IMR-90 (cell line): ENCODE measurements at regions not wholly inside any gene's neighbourhood (a gene's known extent, or its start where the extent isn't known, plus 50 kb on each side); places are given as distances from the start of the nearest gene placed in this dataset.
A peak's percentile ranks its signal among the peaks of the same experiment; 100 is the strongest.

ENCODE experiments used
- ATAC-seq: fragments of 200-7000 bp; cut with Tn5 transposase; 2 replicates; pipeline ENCODE4 v1.9.1; 2020; ENCODE audit warnings: low read depth, mild to moderate bottlenecking, moderate library complexity
- BruUV-seq: library from RNA; stranded (reverse); fragments of 400-500 nt; replicated peaks from 2 replicates; lab custom pipeline; 2021; lab: Mats Ljungman, UMichigan
- CTCF ChIA-PET: fragments of 300-600 bp; formaldehyde crosslinking; extraction: SDS; loops from one replicate; lab custom pipeline; 2021; ENCODE audit warnings: antibody characterized with exemption; lab: Yijun Ruan, JAX
- POLR2A ChIA-PET: fragments of 300-600 bp; sonication (Branson Sonifier 250); formaldehyde crosslinking; loops from one replicate; lab custom pipeline; 2022; ENCODE audit warnings: antibody characterized with exemption; ENCODE audit not compliant: unreplicated experiment; lab: Charles Lee
- DNase-seq: peaks from one replicate; pipeline ENCODE4 v3.0.0; 2013
- H2AFZ ChIP-seq: replicated peaks from 2 replicates; pipeline ENCODE3; 2013; ENCODE audit warnings: low read length, mild to moderate bottlenecking; ENCODE audit not compliant: poor library complexity
- H2AK5ac ChIP-seq: 2 replicates; pipeline ENCODE4 v1.6.1; 2013; ENCODE audit warnings: low read depth, low read length, inconsistent platforms
- H2AK9ac ChIP-seq: replicated peaks from 2 replicates; pipeline ENCODE3; 2013; ENCODE audit warnings: mild to moderate bottlenecking, low read depth, low read length, moderate library complexity; ENCODE audit not compliant: poor library complexity
- H2BK120ac ChIP-seq: 2 replicates; pipeline ENCODE4 v1.6.1; 2013; ENCODE audit warnings: low read depth, low read length, inconsistent platforms
- H2BK15ac ChIP-seq: 3 replicates; pipeline ENCODE4 v1.6.1; 2013; ENCODE audit warnings: low read depth, low read length, inconsistent platforms
- H2BK20ac ChIP-seq: 2 replicates; pipeline ENCODE4 v1.6.1; 2013; ENCODE audit warnings: low read depth, mild to moderate bottlenecking, inconsistent platforms, low read length, moderate library complexity
- H2BK5ac ChIP-seq: 2 replicates; pipeline ENCODE4 v1.6.1; 2013; ENCODE audit warnings: mild to moderate bottlenecking, low read depth, low read length, inconsistent platforms; ENCODE audit not compliant: poor library complexity, severe bottlenecking
- H3K14ac ChIP-seq: replicated peaks from 2 replicates; pipeline ENCODE4 v1.6.1; 2013; ENCODE audit warnings: low read depth, low read length, inconsistent platforms
- H3K18ac ChIP-seq: 2 replicates; pipeline ENCODE4 v1.6.1; 2013; ENCODE audit warnings: low read depth, low read length, control low read depth
- H3K23ac ChIP-seq: 2 replicates; pipeline ENCODE4 v1.6.1; 2013; ENCODE audit warnings: low read depth, low read length, inconsistent platforms
- H3K27ac ChIP-seq: 2 replicates; pipeline ENCODE4 v1.5.1; 2013; ENCODE audit warnings: mild to moderate bottlenecking, control low read depth, low read length; ENCODE audit not compliant: insufficient read depth
- H3K27me3 ChIP-seq: 2 replicates; pipeline ENCODE4 v1.6.1; 2013; ENCODE audit warnings: low read length; ENCODE audit not compliant: control insufficient read depth, insufficient read depth
- H3K36me3 ChIP-seq: 2 replicates; pipeline ENCODE4 v1.6.1; 2013; ENCODE audit warnings: low read length, mixed read lengths; ENCODE audit not compliant: control insufficient read depth, insufficient read depth
- H3K4ac ChIP-seq: 2 replicates; pipeline ENCODE4 v1.6.1; 2013; ENCODE audit warnings: low read depth, low read length, inconsistent platforms
- H3K4me1 ChIP-seq: 2 replicates; pipeline ENCODE4 v1.6.1; 2013; ENCODE audit warnings: low read length, mixed read lengths; ENCODE audit not compliant: control insufficient read depth, insufficient read depth
- H3K4me2 ChIP-seq: 2 replicates; pipeline ENCODE4 v1.6.1; 2013; ENCODE audit warnings: low read depth, mild to moderate bottlenecking, control low read depth, low read length, moderate library complexity
- H3K4me3 ChIP-seq: 2 replicates; pipeline ENCODE4 v1.5.1; 2013; ENCODE audit warnings: low read depth, mild to moderate bottlenecking, control low read depth, low read length, moderate library complexity; ENCODE audit not compliant: insufficient read depth
- H3K56ac ChIP-seq: 2 replicates; pipeline ENCODE4 v1.6.1; 2013; ENCODE audit warnings: low read length, inconsistent platforms; ENCODE audit not compliant: insufficient read depth; ENCODE audit errors: extremely low read depth
- H3K79me1 ChIP-seq, 2 experiments: 2 replicates each; pipeline ENCODE4 v1.6.1; 2013; ENCODE audit warnings: low read length in 2 of 2, inconsistent platforms in 1 of 2, low read depth in 1 of 2
- H3K9ac ChIP-seq: 2 replicates; pipeline ENCODE4 v1.6.1; 2013; ENCODE audit warnings: low read depth, low read length, control low read depth
- H3K9me1 ChIP-seq: 2 replicates; pipeline ENCODE4 v1.6.1; 2013; ENCODE audit warnings: low read length, inconsistent platforms; ENCODE audit not compliant: insufficient read depth
- H3K9me3 ChIP-seq: 2 replicates; pipeline ENCODE4 v1.6.1; 2013; ENCODE audit warnings: low read length; ENCODE audit not compliant: control insufficient read depth, insufficient read depth
- H4K20me1 ChIP-seq: 2 replicates; pipeline ENCODE4 v1.6.1; 2013; ENCODE audit warnings: low read length, inconsistent platforms; ENCODE audit not compliant: insufficient read depth
- H4K5ac ChIP-seq: 2 replicates; pipeline ENCODE4 v1.6.1; 2013; ENCODE audit warnings: mild to moderate bottlenecking, low read depth, low read length, control low read depth
- H4K8ac ChIP-seq, 2 experiments: 2 replicates each; pipeline ENCODE4 v1.6.1; 2013; ENCODE audit warnings: low read depth in 2 of 2, low read length in 2 of 2, control low read depth in 1 of 2, inconsistent platforms in 1 of 2
- H4K91ac ChIP-seq: 2 replicates; pipeline ENCODE4 v1.6.1; 2013; ENCODE audit warnings: low read depth, low read length, inconsistent platforms; ENCODE audit not compliant: insufficient read depth
- BHLHE40 ChIP-seq: fragments of 150-350 bp; IDR thresholded peaks from 2 replicates; pipeline ENCODE4 v1.6.1; 2016; ENCODE audit warnings: mild to moderate bottlenecking, low read depth, low read length
- CEBPB ChIP-seq: IDR thresholded peaks from 2 replicates; pipeline ENCODE4 v1.6.1; 2012; ENCODE audit warnings: low read depth, low read length, improper control_type of control experiment
- MAFK ChIP-seq: IDR thresholded peaks from 2 replicates; pipeline ENCODE4 v1.6.1; 2012; ENCODE audit warnings: low read depth, low read length, improper control_type of control experiment
- MXI1 ChIP-seq: IDR thresholded peaks from 2 replicates; pipeline ENCODE4 v1.6.1; 2012; ENCODE audit warnings: low read depth, mild to moderate bottlenecking, low read length, moderate library complexity, borderline replicate concordance
- POLR2A ChIP-seq: IDR thresholded peaks from 2 replicates; pipeline ENCODE4 v1.6.1; 2012; ENCODE audit warnings: mild to moderate bottlenecking, low read depth, low read length
- RCOR1 ChIP-seq: IDR thresholded peaks from 2 replicates; pipeline ENCODE4 v1.6.1; 2012; ENCODE audit warnings: mild to moderate bottlenecking, low read length, improper control_type of control experiment; ENCODE audit not compliant: insufficient replicate concordance
- WGBS, 2 experiments: methylation state at CpG; one replicate each; pipeline versions ENCODE4 v1.1.5 to v1.1.7; 2013; ENCODE audit warnings: missing lambda C conversion rate in 2 of 2; ENCODE audit not compliant: insufficient read length in 1 of 2; ENCODE audit errors: extremely low coverage in 2 of 2; 5-methylcytosine and 5-hydroxymethylcytosine counted together
- dilution Hi-C: fragments of 300-500 bp; cut with HindIII; formaldehyde crosslinking; loops from one replicate; pipeline ENCODE4 v1.14.3; 2018; ENCODE audit warnings: low sequenced_read_pairs; ENCODE audit not compliant: unreplicated experiment
- in situ Hi-C: fragments of 300-500 bp; cut with MboI; formaldehyde crosslinking; loops from 3 replicates; pipeline ENCODE4 v1.14.3; 2019; ENCODE audit warnings: low sequenced_read_pairs, inconsistent platforms, mixed read lengths
- intact Hi-C: fragments of 100-400 bp; cut with micrococcal nuclease; formaldehyde crosslinking; loops from 2 replicates; pipeline ENCODE4 v1.10.0; 2022
- TF ChIP-seq, protein P1 (sequence below): fragments of 150-350 bp; IDR thresholded peaks from 2 replicates; pipeline ENCODE4 v1.6.1; 2016; ENCODE audit warnings: low read depth, mild to moderate bottlenecking, low read length, moderate library complexity, borderline replicate concordance
- TF ChIP-seq, protein P2 (sequence below): fragments of 150-350 bp; IDR thresholded peaks from 2 replicates; pipeline ENCODE4 v1.6.1; 2017; ENCODE audit warnings: mild to moderate bottlenecking, antibody characterized with exemption, low read length, low read depth
- TF ChIP-seq, protein P3 (sequence below): conservative IDR thresholded peaks from 2 replicates; pipeline ENCODE4 v1.5.1; 2012; ENCODE audit warnings: mild to moderate bottlenecking, low read depth, low read length, improper control_type of control experiment

DNA sequence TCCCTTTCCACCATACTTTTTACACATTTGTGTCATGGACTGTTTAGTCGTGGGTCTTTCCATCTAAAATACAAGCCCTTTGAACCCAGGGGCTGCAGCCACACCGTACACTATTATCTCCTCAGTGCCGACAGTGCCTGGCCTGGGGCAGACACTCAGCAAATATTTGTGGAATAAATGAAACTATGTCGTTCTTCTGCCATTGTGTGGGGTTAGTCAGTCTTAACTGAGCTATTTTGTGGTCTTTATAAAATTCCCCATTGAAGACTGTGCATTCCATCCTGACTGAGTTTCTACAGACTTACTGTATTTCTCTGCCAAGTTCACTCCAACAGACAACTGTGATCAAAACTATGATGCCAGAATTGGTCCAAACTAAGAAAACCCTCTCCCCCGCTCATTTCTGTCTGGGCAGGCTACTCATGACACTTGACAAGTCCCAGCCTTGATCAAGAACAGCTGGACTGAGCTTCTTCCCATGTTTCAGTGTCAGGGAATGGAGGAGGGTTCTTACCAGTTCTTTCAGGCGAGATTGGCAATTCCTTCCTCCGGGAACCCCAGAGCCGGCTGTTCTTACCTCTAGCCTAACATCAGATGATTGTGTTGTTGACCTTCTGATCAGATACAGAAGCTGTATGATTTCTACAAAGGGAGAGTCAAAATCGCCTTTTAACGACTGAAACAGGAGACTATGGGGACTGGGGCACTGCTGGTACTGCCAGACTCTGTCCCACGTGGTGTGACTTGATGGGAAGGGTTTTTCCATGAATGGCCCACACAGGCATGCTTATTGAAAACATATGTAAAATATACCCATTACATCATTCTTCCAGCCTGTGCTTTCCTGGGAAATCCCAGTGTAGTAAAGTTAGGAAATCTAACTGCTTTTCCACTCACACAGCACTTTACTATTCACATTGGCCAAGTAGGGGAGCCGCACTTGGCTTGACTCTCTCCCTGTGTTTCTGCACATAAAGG lies 77.4 kb upstream of the NPAS2 start (continued):
- peak; percentile 32 for TF ChIP-seq RCOR1
- TF ChIP-seq MXI1: 0 out of 2 replicates have a peak, but pooled peaks have one; percentile 2
- TF ChIP-seq MAFK: peak; percentile 72
- peak; percentile 68 for TF ChIP-seq POLR2A

DNA sequence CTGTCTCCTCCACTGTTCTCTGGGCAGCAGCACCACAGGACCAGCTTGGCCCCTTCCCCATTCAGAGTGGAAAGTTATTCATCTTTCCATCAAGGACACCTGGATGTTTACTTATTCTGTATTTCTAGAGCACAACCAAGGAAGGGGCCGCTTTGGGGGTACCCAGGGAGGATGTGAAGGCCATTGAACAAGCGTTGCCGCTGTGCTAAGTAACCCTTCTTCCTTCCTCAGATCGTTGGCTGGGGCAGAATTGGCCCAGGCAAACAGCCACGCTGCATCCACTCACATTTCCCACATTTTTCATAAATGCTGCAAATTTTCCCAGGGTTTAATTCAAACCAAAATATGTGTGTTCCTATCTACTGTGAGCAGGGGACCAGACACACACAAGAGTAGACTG lies 76.2 kb upstream of the NPAS2 start:
- WGBS, 2 experiments: no CpG with 5 or more reads among the region's 5 CpGs

More for the DNA sequence above, 76.2 kb upstream of the NPAS2 start:
- ATAC-seq (no peak), DNase-seq (no peak)
- peak overlapping the region; percentile 2 for H2AFZ ChIP-seq
- H2BK5ac ChIP-seq: peak overlapping the region; percentile 9
- H3K18ac ChIP-seq: peak overlapping the region; percentile 75
- no TSS peak for BruUV-seq
- H3K9ac ChIP-seq: no peak overlapping the region
- POLR2A ChIA-PET: no interaction called here
- no peak for TF ChIP-seq CEBPB
- TF ChIP-seq, protein P1, sequence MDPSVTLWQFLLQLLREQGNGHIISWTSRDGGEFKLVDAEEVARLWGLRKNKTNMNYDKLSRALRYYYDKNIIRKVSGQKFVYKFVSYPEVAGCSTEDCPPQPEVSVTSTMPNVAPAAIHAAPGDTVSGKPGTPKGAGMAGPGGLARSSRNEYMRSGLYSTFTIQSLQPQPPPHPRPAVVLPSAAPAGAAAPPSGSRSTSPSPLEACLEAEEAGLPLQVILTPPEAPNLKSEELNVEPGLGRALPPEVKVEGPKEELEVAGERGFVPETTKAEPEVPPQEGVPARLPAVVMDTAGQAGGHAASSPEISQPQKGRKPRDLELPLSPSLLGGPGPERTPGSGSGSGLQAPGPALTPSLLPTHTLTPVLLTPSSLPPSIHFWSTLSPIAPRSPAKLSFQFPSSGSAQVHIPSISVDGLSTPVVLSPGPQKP: no peak
- TF ChIP-seq BHLHE40: no peak
- TF ChIP-seq RCOR1: no peak
- TF ChIP-seq, protein P2, sequence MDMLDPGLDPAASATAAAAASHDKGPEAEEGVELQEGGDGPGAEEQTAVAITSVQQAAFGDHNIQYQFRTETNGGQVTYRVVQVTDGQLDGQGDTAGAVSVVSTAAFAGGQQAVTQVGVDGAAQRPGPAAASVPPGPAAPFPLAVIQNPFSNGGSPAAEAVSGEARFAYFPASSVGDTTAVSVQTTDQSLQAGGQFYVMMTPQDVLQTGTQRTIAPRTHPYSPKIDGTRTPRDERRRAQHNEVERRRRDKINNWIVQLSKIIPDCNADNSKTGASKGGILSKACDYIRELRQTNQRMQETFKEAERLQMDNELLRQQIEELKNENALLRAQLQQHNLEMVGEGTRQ: no peak
- no peak for TF ChIP-seq MAFK
- no peak for TF ChIP-seq MXI1
- TF ChIP-seq, protein P3, sequence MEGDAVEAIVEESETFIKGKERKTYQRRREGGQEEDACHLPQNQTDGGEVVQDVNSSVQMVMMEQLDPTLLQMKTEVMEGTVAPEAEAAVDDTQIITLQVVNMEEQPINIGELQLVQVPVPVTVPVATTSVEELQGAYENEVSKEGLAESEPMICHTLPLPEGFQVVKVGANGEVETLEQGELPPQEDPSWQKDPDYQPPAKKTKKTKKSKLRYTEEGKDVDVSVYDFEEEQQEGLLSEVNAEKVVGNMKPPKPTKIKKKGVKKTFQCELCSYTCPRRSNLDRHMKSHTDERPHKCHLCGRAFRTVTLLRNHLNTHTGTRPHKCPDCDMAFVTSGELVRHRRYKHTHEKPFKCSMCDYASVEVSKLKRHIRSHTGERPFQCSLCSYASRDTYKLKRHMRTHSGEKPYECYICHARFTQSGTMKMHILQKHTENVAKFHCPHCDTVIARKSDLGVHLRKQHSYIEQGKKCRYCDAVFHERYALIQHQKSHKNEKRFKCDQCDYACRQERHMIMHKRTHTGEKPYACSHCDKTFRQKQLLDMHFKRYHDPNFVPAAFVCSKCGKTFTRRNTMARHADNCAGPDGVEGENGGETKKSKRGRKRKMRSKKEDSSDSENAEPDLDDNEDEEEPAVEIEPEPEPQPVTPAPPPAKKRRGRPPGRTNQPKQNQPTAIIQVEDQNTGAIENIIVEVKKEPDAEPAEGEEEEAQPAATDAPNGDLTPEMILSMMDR: no peak
- no peaks in the 10 kb centered on the region for H3K36me3 ChIP-seq
- in situ Hi-C loops: no loop called here
- peak overlapping the region; percentile 56 for H2BK120ac ChIP-seq
- peaks cover 7% of the 10 kb centered on the region; the same call in 1 of the 2 replicates for H4K20me1 ChIP-seq
- H4K8ac ChIP-seq: peak overlapping the region in 1 of 2 experiments; percentile 82; a peak in 2 of 4 replicates
- no peaks in the 10 kb centered on the region for H3K9me3 ChIP-seq
- H3K79me1 ChIP-seq: no peaks in the 10 kb centered on the region
- H4K5ac ChIP-seq: peak overlapping the region; percentile 35; the same call in 1 of the 2 replicates
- no peak overlapping the region for H3K14ac ChIP-seq
- no peak overlapping the region for H3K4me3 ChIP-seq
- H2AK9ac ChIP-seq: no peak overlapping the region
- no peak overlapping the region for H3K4me2 ChIP-seq
- peak overlapping the region; percentile 66 for H3K4ac ChIP-seq
- CTCF ChIA-PET: no interaction called here
- dilution Hi-C loops: no loop called here
- peak overlapping the region; percentile 32; the same call in 1 of the 2 replicates for H3K23ac ChIP-seq
- peak overlapping the region; percentile 75; the same call in 2 of the 3 replicates for H2BK15ac ChIP-seq
- peak overlapping the region; percentile 88 for H2AK5ac ChIP-seq
- H3K4me1 ChIP-seq: peaks cover 24% of the 10 kb centered on the region
- H3K9me1 ChIP-seq: peaks cover 32% of the 10 kb centered on the region
- no peaks in the 10 kb centered on the region for H3K27me3 ChIP-seq
- no peak overlapping the region for H3K56ac ChIP-seq
- intact Hi-C loops: loop anchor here (2.0 kb wide), 1 partner anchor 177 kb away; no protein-coding TSS in a partner anchor
- peak overlapping the region; percentile 35 for H3K27ac ChIP-seq
- peak overlapping the region; percentile 64 for H4K91ac ChIP-seq
- H2BK20ac ChIP-seq: peak overlapping the region; percentile 75; the same call in 1 of the 2 replicates
